ENCODE measurements at regions not wholly inside any gene's neighbourhood (a gene's known extent, or its start where the extent isn't known, plus 50 kb on each side); places are given as distances from the start of the nearest gene placed in this dataset.
"Not testable (repeated sequence)": the region's sequence is repeated elsewhere in the genome, so short reads cannot be mapped to it uniquely, and the experiment has no call there.

- FAIRE-seq, result no peak
- no peak for DNase-seq (ENCODE audit: insufficient read length, low spot score)
These were observed 208.2 kb upstream of the DCC start for GRCh38 chr18:52131845-52132244.

- DNase-seq (ENCODE audit: insufficient read length, low spot score) (no peak), FAIRE-seq (no peak)
These were observed 203.5 kb upstream of the DCC start for GRCh38 chr18:52136532-52136931.

- DNase-seq (ENCODE audit: insufficient read length, low spot score) (no peak), FAIRE-seq (no peak)
These were observed 199.0 kb upstream of the DCC start for GRCh38 chr18:52140986-52141385.

- FAIRE-seq (no peak), DNase-seq (ENCODE audit: insufficient read length, low spot score) (no peak)
These were observed 189.9 kb upstream of the DCC start for GRCh38 chr18:52150050-52150449.

DNA sequence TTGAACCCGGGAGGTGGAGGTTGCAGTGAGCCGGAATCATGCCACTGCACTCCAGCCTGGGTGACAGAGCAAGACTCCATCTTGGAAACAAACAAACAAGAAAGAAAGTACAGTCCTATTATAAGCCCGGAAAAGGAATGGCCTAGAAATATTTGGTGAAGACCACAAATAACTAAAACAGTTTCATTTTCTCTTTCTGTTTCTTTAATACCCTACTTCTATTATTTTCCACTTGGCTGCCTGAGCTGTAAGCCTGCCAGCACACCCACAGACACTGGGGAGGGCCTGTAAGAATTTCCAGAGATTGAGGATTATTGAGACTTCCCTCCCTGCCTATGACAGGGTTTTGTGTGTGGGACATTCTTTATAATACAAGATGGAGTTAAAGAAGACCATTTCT, 188.0 kb upstream of the DCC start:
- DNase-seq (ENCODE audit: insufficient read length, low spot score), result no peak

DNA sequence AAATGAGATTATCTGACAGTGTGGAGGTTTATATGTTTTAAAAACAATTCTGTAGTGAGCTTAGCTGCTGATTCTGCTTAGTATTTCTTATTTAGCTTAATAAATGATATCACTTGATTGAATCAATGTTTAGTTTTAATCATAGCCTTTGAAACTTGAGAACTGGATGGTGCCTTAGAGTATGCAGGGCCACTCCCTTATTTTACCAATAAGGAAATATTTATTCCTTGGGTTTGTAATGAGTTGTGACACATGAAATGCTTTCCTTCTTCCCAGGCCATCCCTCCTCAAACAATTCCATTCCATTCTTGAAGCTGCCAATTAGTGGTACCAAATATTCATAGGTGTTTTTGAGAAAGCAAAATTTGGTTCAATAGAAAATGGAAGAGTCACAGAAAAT, 183.8 kb upstream of the DCC start:
- DNase-seq (ENCODE audit: insufficient read length, low spot score) (no peak), FAIRE-seq (no peak)

More for the DNA sequence above, 188.0 kb upstream of the DCC start:
- no peak for FAIRE-seq

- DNase-seq (ENCODE audit: insufficient read length, low spot score) (no peak), FAIRE-seq (no peak)
These were observed 179.4 kb upstream of the DCC start for GRCh38 chr18:52160636-52161035.

- FAIRE-seq, result no peak
- DNase-seq (ENCODE audit: insufficient read length, low spot score), result no peak
These were observed 176.5 kb upstream of the DCC start for GRCh38 chr18:52163478-52163877.

- DNase-seq (ENCODE audit: insufficient read length, low spot score); FAIRE-seq: not testable (repeated sequence)
These were observed 171.9 kb upstream of the DCC start for GRCh38 chr18:52168131-52168530.

- DNase-seq (ENCODE audit: insufficient read length, low spot score) (no peak), FAIRE-seq (no peak)
These were observed 165.8 kb upstream of the DCC start for GRCh38 chr18:52174220-52174619.

DNA sequence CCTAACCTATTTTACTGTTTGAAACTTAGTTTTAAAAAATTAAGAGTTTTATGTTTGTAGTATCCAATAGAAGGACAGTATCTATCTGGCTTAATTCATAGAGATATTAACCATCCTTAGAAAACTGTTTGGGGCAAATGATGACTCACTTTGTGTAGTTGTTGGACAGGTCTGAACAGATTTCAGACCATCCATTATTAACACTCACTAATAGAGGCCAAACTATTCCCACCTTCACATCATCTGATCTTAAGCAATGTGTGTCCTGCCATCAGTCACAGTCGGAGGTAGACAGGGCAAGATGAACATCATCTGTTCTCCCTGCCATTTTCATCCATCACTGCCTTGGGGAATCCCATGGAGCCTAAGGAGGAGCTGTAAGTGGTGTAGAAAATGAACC, 164.6 kb upstream of the DCC start:
- DNase-seq (ENCODE audit: insufficient read length, low spot score) (no peak), FAIRE-seq (no peak)

- FAIRE-seq (no peak), DNase-seq (ENCODE audit: insufficient read length, low spot score) (no peak)
These were observed 156.9 kb upstream of the DCC start for GRCh38 chr18:52183107-52183506.

- FAIRE-seq (no peak), DNase-seq (ENCODE audit: insufficient read length, low spot score) (no peak)
These were observed 149.8 kb upstream of the DCC start for GRCh38 chr18:52190195-52190594.

- DNase-seq (ENCODE audit: insufficient read length, low spot score) (no peak), FAIRE-seq (no peak)
These were observed 149.4 kb upstream of the DCC start for GRCh38 chr18:52190631-52191030.

- DNase-seq (ENCODE audit: insufficient read length, low spot score), result no peak
- FAIRE-seq, result no peak
These were observed 139.6 kb upstream of the DCC start for GRCh38 chr18:52200406-52200805.

DNA sequence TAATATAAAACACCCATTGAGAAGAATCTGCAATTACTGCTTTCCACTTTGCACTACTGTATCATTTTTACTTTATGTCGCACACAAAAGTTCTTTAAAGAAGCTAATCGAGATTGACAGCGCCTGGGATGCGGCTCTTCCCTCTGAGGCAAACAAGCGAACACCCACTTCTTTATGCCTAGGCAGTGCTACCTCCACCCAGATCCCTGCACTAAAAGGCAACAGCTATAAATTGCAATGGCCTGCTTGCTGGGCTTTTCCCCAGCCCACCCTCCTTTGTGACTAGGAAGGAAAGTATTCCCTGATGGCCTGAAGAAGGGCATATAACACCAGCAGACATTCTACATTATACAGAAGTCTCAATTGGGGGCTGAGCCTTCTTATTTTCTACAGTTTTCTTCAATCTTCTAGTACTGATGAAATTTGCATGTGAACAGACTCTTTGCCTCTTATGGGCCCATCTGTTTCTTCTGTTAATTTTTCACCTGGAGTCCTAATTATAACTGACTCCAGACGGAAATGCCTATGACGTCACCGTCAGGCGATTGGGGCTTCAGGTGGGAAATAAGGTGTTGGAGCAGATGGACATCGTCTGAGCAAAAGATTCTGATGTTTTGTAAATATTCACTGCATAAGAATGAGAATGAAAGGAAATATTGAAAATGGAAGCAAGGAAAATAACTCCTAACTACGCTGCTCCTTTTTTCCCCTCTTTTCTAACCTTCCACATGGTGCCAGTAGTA, 138.9 kb upstream of the DCC start:
- no peak for FAIRE-seq
- no peak for DNase-seq (ENCODE audit: insufficient read length, low spot score)

- DNase-seq (ENCODE audit: insufficient read length, low spot score), result no peak
- no peak for FAIRE-seq
These were observed 131.4 kb upstream of the DCC start for GRCh38 chr18:52208646-52209045.

DNA sequence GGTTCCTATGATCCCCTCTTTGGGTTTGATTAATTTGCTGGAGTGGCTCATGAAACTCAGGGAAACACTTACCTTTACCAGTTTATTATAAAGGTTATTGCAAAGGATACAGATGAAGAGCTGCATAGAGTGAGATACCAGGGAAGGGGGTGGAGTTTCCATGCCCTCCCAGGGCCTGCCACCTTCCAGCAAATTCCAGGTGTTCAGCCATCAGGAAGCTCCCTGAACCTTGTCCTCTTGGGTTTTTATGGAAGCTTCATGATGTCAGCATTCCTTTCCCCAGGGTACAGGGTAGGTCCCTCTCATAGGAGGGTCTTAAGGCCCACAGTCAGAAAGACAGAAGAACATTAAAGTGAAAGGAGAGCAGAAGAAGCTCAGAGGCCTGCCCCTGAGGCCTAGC, 123.9 kb upstream of the DCC start:
- DNase-seq (ENCODE audit: insufficient read length, low spot score) (no peak), FAIRE-seq (no peak)

DNA sequence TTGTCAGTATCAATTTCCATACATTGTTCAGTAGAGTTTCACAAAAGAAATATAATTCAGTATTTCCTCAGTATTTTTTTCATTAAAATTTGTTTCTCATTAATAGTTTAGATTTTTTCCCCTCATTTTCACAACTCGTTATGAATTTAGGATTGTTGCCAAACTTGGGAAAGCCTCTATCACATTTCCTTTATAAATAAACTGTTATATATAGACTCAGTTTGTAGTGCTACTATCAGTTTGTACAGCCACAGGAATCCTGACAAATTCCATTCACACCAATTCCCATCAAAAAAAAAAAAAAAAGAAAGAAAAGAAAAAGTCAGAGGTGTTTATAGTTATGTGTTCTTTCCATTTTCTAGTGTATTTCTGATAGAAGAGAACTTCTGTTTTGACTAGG, 123.3 kb upstream of the DCC start:
- DNase-seq (ENCODE audit: insufficient read length, low spot score), result no peak
- FAIRE-seq, result no peak

- no peak for DNase-seq (ENCODE audit: insufficient read length, low spot score)
- FAIRE-seq, result no peak
These were observed 120.9 kb upstream of the DCC start for GRCh38 chr18:52219102-52219501.

DNA sequence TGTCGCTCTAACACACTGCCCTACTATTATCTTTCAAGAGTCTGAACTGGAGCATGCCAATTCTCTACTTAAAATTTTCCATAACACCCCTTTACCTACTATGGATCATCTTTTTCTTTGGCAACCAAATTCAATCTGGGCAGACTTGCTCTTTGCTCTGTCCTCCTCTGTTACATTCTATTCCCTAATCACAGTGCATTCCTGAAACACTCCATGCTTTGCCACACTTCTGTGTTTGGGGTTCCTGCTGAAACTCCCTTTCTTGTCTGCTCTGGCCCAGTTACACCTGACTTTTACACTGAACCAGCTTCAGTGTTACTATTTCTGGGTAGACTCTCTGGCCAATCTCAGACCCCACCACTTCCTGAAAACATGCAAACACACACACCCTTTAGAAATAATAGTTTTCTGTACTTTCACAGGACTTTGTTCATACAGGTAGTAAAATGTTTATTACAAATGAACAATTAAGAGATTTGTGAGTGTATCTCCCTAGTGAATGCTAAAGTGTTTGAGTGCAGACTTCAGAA, 119.9 kb upstream of the DCC start:
- no peak for FAIRE-seq
- DNase-seq (ENCODE audit: insufficient read length, low spot score), result no peak

DNA sequence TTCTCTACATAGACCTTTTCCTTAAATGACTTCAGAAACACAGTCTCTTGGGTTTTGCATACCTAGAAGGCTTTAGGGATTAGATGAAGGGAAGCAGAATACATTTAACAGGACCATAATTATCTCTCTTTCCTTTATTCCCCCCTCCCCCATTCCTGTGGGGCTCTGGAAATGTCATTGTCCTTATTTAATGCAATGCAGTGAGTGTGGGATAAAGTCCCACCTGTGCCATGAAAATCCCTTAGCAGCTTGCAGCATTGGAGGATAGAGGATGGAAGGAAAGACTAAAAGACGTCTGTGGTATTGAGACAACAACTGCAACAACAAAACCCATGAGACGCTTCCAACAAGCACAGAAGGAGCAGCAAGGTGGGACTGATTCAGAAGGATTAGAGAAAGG, 117.8 kb upstream of the DCC start:
- FAIRE-seq (no peak), DNase-seq (ENCODE audit: insufficient read length, low spot score) (no peak)

DNA sequence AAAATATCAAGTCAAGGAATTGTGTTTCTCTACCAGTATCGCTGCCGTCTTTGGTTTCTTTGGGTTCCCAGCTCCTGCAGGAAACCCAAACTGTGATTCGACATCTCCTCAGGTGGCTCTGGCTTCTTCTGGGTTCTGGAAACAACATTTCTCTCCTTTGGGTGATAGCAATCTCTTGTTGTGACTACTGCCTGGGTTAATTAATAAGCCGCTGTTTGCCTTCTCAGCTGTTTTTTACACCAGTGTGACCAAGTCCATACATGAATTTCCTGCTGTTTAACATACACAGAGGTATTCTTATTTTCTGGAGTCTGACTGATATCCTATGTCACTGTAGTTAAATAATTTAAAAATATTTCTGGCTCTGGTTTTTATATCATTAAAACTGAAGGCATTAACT, 112.5 kb upstream of the DCC start:
- no peak for DNase-seq (ENCODE audit: insufficient read length, low spot score)

More for the DNA sequence above, 112.5 kb upstream of the DCC start:
- FAIRE-seq, result no peak
